ENCODE measurements at regions not wholly inside any gene's neighbourhood (a gene's known extent, or its start where the extent isn't known, plus 50 kb on each side); places are given as distances from the start of the nearest gene placed in this dataset.

DNA sequence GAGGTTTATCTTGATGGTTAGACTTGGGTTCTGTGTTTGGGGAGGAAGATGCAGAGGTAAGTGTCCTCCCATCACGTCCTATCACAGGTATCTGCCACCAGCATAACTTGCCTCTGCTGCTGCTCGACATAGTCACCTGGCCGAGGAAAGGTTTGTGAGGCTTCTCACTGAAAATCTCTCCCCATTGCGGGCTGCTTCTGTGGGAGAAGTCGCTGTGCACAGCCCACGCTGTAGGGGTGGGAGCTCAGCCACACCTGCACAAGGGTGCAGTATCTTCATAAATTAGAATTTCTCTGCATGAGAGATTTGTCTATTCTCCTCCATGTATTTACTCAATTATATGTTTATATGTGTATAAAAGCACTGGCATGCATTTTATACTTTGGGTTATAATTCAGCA, 415.7 kb upstream of the MYT1L start:
- Histone ChIP-seq H3K79me2 (ENCODE audit: control insufficient read depth, insufficient read depth, low read length) (no peaks in the 10 kb centered on the region), H3K36me3 (ENCODE audit: control insufficient read depth, insufficient read depth, low read length) (no peaks in the 10 kb centered on the region), H4K20me1 (ENCODE audit: control insufficient read depth, extremely low read depth, insufficient read depth, low read length) (no peaks in the 10 kb centered on the region), H3K9ac (ENCODE audit: insufficient read depth, low read length) (no peak overlapping the region), H3K27me3 (ENCODE audit: control insufficient read depth, insufficient read depth, low read length) (no peaks in the 10 kb centered on the region), H3K4me1 (ENCODE audit: control insufficient read depth, extremely low read depth, insufficient read depth, low read length) (no peaks in the 10 kb centered on the region), H2AFZ (ENCODE audit: low read length) (no peak overlapping the region), H3K4me3 (replicated peaks in 1 of 4; ENCODE audit: control extremely low read depth in 1 of 4, insufficient read depth in 1 of 4, low read depth in 3 of 4, low read length in 4 of 4) (no peak overlapping the region), H3K27ac (ENCODE audit: insufficient read depth, low read length) (no peak overlapping the region), H3K9me3 (ENCODE audit: control insufficient read depth, insufficient read depth, low read depth, low read length) (no peaks in the 10 kb centered on the region), H3K4me2 (ENCODE audit: extremely low read depth, insufficient read depth, low read length) (no peak overlapping the region)
- TF ChIP-seq EZH2 (IDR thresholded peaks at IDR 0.05; ENCODE audit: low read length, missing control alignments) (no peak), CTCF (conservative IDR thresholded peaks at IDR 0.05 in 1 of 2, IDR thresholded peaks at IDR 0.05 in 1 of 2; ENCODE audit: low read depth in 1 of 2, low read length in 2 of 2) (no peak)
- DNase-seq (ENCODE audit: low read depth in 2 of 2): no peak

GRCh38 chr2:2744958-2745715, 414.1 kb upstream of the MYT1L start:
- Histone ChIP-seq H3K36me3 (ENCODE audit: control insufficient read depth, insufficient read depth, low read length) (no peaks in the 10 kb centered on the region), H3K79me2 (ENCODE audit: control insufficient read depth, insufficient read depth, low read length) (no peaks in the 10 kb centered on the region), H3K27ac (ENCODE audit: insufficient read depth, low read length) (no peak overlapping the region), H4K20me1 (ENCODE audit: control insufficient read depth, extremely low read depth, insufficient read depth, low read length) (no peaks in the 10 kb centered on the region), H3K9me3 (ENCODE audit: control insufficient read depth, insufficient read depth, low read depth, low read length) (no peaks in the 10 kb centered on the region), H3K9ac (ENCODE audit: insufficient read depth, low read length) (no peak overlapping the region), H3K4me1 (ENCODE audit: control insufficient read depth, extremely low read depth, insufficient read depth, low read length) (no peaks in the 10 kb centered on the region), H3K4me3 (replicated peaks in 1 of 4; ENCODE audit: control extremely low read depth in 1 of 4, insufficient read depth in 1 of 4, low read depth in 3 of 4, low read length in 4 of 4) (no peak overlapping the region), H2AFZ (ENCODE audit: low read length) (no peak overlapping the region), H3K27me3 (ENCODE audit: control insufficient read depth, insufficient read depth, low read length) (no peaks in the 10 kb centered on the region), H3K4me2 (ENCODE audit: extremely low read depth, insufficient read depth, low read length) (no peak overlapping the region)
- TF ChIP-seq CTCF (conservative IDR thresholded peaks at IDR 0.05 in 1 of 2, IDR thresholded peaks at IDR 0.05 in 1 of 2; ENCODE audit: low read depth in 1 of 2, low read length in 2 of 2) (no peak), EZH2 (IDR thresholded peaks at IDR 0.05; ENCODE audit: low read length, missing control alignments) (no peak)
- DNase-seq (ENCODE audit: low read depth in 2 of 2): no peak

GRCh38 chr2:2744107-2744506, 413.0 kb upstream of the MYT1L start:
- H3K4me3 ChIP-seq (replicated peaks in 1 of 4; ENCODE audit: control extremely low read depth in 1 of 4, insufficient read depth in 1 of 4, low read depth in 3 of 4, low read length in 4 of 4): no peak overlapping the region
- no peak overlapping the region for H2AFZ ChIP-seq (ENCODE audit: low read length)
- DNase-seq (ENCODE audit: low read depth in 2 of 2): no peak

More at GRCh38 chr2:2744107-2744506, 413.0 kb upstream of the MYT1L start:
- H3K4me2 ChIP-seq (ENCODE audit: extremely low read depth, insufficient read depth, low read length): no peak overlapping the region
- no peaks in the 10 kb centered on the region for H3K36me3 ChIP-seq (ENCODE audit: control insufficient read depth, insufficient read depth, low read length)
- no peaks in the 10 kb centered on the region for H4K20me1 ChIP-seq (ENCODE audit: control insufficient read depth, extremely low read depth, insufficient read depth, low read length)
- no peak overlapping the region for H3K9ac ChIP-seq (ENCODE audit: insufficient read depth, low read length)
- H3K27me3 ChIP-seq (ENCODE audit: control insufficient read depth, insufficient read depth, low read length): no peaks in the 10 kb centered on the region
- H3K27ac ChIP-seq (ENCODE audit: insufficient read depth, low read length): no peak overlapping the region
- H3K79me2 ChIP-seq (ENCODE audit: control insufficient read depth, insufficient read depth, low read length): no peaks in the 10 kb centered on the region
- H3K9me3 ChIP-seq (ENCODE audit: control insufficient read depth, insufficient read depth, low read depth, low read length): no peaks in the 10 kb centered on the region
- TF ChIP-seq EZH2 (IDR thresholded peaks at IDR 0.05; ENCODE audit: low read length, missing control alignments): no peak
- TF ChIP-seq CTCF (conservative IDR thresholded peaks at IDR 0.05 in 1 of 2, IDR thresholded peaks at IDR 0.05 in 1 of 2; ENCODE audit: low read depth in 1 of 2, low read length in 2 of 2): no peak
- H3K4me1 ChIP-seq (ENCODE audit: control insufficient read depth, extremely low read depth, insufficient read depth, low read length): no peaks in the 10 kb centered on the region

Data from fibroblast of lung (primary cell).